Pancreas (tissue), 10 donors: ENCODE measurements at regions not wholly inside any gene's neighbourhood (a gene's known extent, or its start where the extent isn't known, plus 50 kb on each side); places are given as distances from the start of the nearest gene placed in this dataset.

Source experiments
- ATAC-seq, 4 donors: fragments of 200-7000 bp; cut with Tn5 transposase; one replicate each; pipeline versions ENCODE4 v1.8.0 to v1.9.1; 2020; ENCODE audit warnings: mild to moderate bottlenecking in 4 of 4, moderate library complexity in 4 of 4
- DNase-seq, 6 donors: peaks; one replicate each; pipeline ENCODE4 v3.0.0-alpha.2; 2020
- FAIRE-seq: peaks from 2 replicates; lab custom pipeline; 2012; peaks lifted over from hg19 to GRCh38; lab: Jason Lieb, UNC
- H3K27ac ChIP-seq, 4 donors: fragments of 200-600 bp; sonication (generic); 1 replicate in 3 of 4; 2 replicates in 1 of 4; pipeline versions ENCODE4 v1.5.0 to v1.8.0; 2020
- H3K27me3 ChIP-seq, 4 donors: fragments of 200-600 bp; one replicate each; pipeline ENCODE4 v1.8.0; 2021
- H3K36me3 ChIP-seq, 3 donors: fragments of 200-600 bp; sonication (generic) in 1 of 3; one replicate each; pipeline versions ENCODE4 v1.5.0 to v1.8.0; 2020 to 2021
- H3K4me1 ChIP-seq, 3 donors: fragments of 200-600 bp; one replicate each; pipeline ENCODE4 v1.8.0; 2021
- H3K4me3 ChIP-seq, 4 donors: fragments of 200-600 bp; sonication (generic) in 2 of 4; one replicate each; pipeline versions ENCODE4 v1.5.0 to v1.8.0; 2020 to 2021
- H3K9me3 ChIP-seq, 4 donors: fragments of 200-600 bp; one replicate each; pipeline ENCODE4 v1.8.0; 2021
- CTCF ChIP-seq, 4 donors: fragments of 200-600 bp; sonication (generic) in 3 of 4; IDR thresholded peaks; one replicate each; pipeline versions ENCODE4 v1.5.0 to v1.8.0; 2021; ENCODE audit warnings: antibody characterized with exemption in 4 of 4
- WGBS, 2 donors: extraction: QIAGEN DNeasy Blood & Tissue Kit; methylation state at CpG; one replicate each; pipeline ENCODE4 v1.1.7; 2013; 5-methylcytosine and 5-hydroxymethylcytosine counted together
- intact Hi-C, 3 donors: fragments of 100-400 bp; cut with DNase I; formaldehyde crosslinking; loops; one replicate each; pipeline versions ENCODE4 v1.11.1 to v1.14.2; 2022
- donor health status: healthy with polysubstance abuse.
- donor health status: DM: no; HTN: no; CAD: no; lungs with moderate emphysema.
- donor health status: DM: no; HTN: no; CAD: no.
- donor health status: control.
- donor health status: control.
- donor health status: Bipolar disorder and iron deficiency.
- donor health status: DM: yes; HTN: yes; CAD: no.
- donor health status: DM: no; HTN: no; CAD: no.
- donor health status: DM: no; HTN: no; CAD: no.
- donor health status: DM: yes; HTN: yes; CAD: no.

GRCh38 chr6:169921853-169922824 is 170.7 kb downstream of the ERMARD start:
- no peaks in the 10 kb centered on the region for H3K9me3 ChIP-seq
- DNase-seq: no peak
- peak; percentile 24 to 80 (median 67) for ATAC-seq
- no peaks in the 10 kb centered on the region for H3K27me3 ChIP-seq
- peaks cover 0 to 7% (median 7%) of the 10 kb centered on the region in 3 donors for H3K4me1 ChIP-seq
- no peak for TF ChIP-seq CTCF (IDR thresholded peaks at IDR 0.05)
- no peak overlapping the region for H3K27ac ChIP-seq
- intact Hi-C loops: no loop called here
- no peaks in the 10 kb centered on the region for H3K36me3 ChIP-seq
- H3K4me3 ChIP-seq: no peak overlapping the region
- no peak for FAIRE-seq
- WGBS, 2 donors: 67 to 70% methylated on average over 34 of the region's 34 CpGs

- DNase-seq (no peak), ATAC-seq (no peak), FAIRE-seq (no peak)
- no peaks in the 10 kb centered on the region for H3K9me3 ChIP-seq
- no peak for TF ChIP-seq CTCF (IDR thresholded peaks at IDR 0.05)
- H3K27me3 ChIP-seq: no peaks in the 10 kb centered on the region
- H3K36me3 ChIP-seq: no peaks in the 10 kb centered on the region
- intact Hi-C loops: no loop called here
- 90 to 95% methylated on average over 20 of the region's 20 CpGs for WGBS, 2 donors
- H3K27ac ChIP-seq: no peak overlapping the region
- H3K4me3 ChIP-seq: no peak overlapping the region
- peaks cover 0 to 7% (median 7%) of the 10 kb centered on the region in 3 donors for H3K4me1 ChIP-seq
Observed at GRCh38 chr6:169921217-169921616, 169.8 kb downstream of the ERMARD start.

GRCh38 chr6:169920359-169921020 is 169.1 kb downstream of the ERMARD start:
- TF ChIP-seq CTCF (IDR thresholded peaks at IDR 0.05): no peak
- intact Hi-C loops: no loop called here
- H3K9me3 ChIP-seq: no peaks in the 10 kb centered on the region
- H3K27ac ChIP-seq: no peak overlapping the region
- H3K27me3 ChIP-seq: no peaks in the 10 kb centered on the region
- no peak overlapping the region for H3K4me3 ChIP-seq
- peaks cover 0 to 7% (median 7%) of the 10 kb centered on the region in 3 donors for H3K4me1 ChIP-seq
- WGBS, 2 donors: 78 to 80% methylated on average over 11 of the region's 11 CpGs
- H3K36me3 ChIP-seq: no peaks in the 10 kb centered on the region
- ATAC-seq: no peak
- no peak for FAIRE-seq
- DNase-seq: no peak

GRCh38 chr6:169918954-169919549 is 167.6 kb downstream of the ERMARD start:
- FAIRE-seq (no peak), ATAC-seq (no peak), DNase-seq (no peak)
- WGBS, 2 donors: 85 to 89% methylated on average over 26 of the region's 26 CpGs
- Histone ChIP-seq H3K27me3 (no peaks in the 10 kb centered on the region), H3K9me3 (no peaks in the 10 kb centered on the region), H3K4me3 (no peak overlapping the region), H3K36me3 (no peaks in the 10 kb centered on the region), H3K4me1 (peaks cover 0 to 7% (median 7%) of the 10 kb centered on the region in 3 donors), H3K27ac (no peak overlapping the region)
- intact Hi-C loops: no loop called here
- no peak for TF ChIP-seq CTCF (IDR thresholded peaks at IDR 0.05)
